WTC11 (cell line): ENCODE measurements at regions not wholly inside any gene's neighbourhood (a gene's known extent, or its start where the extent isn't known, plus 50 kb on each side); places are given as distances from the start of the nearest gene placed in this dataset.

Experiments
- ATAC-seq: fragments of 200-7000 bp; cut with Tn5 transposase; 2 replicates; pipeline ENCODE4 v1.10.0; 2021; ENCODE audit warnings: mild to moderate bottlenecking, moderate library complexity
- CTCF ChIA-PET: fragments of 300-600 bp; sonication (Branson Sonifier 250); formaldehyde crosslinking; loops from one replicate; lab custom pipeline; 2021; ENCODE audit warnings: antibody characterized with exemption; lab: Charles Lee
- POLR2A ChIA-PET: fragments of 350-600 bp; sonication (Branson Sonifier 250); formaldehyde crosslinking; loops from one replicate; lab custom pipeline; 2021; ENCODE audit warnings: antibody characterized with exemption; lab: Charles Lee
- DNase-seq: peaks from one replicate; pipeline ENCODE4 v3.0.0; 2021; ENCODE audit warnings: low spot score
- H3K27ac Mint-ChIP-seq: 2 replicates; pipeline ENCODE4 v1.8.0; 2021; ENCODE audit warnings: mixed read lengths
- H3K27me3 Mint-ChIP-seq: 2 replicates; pipeline ENCODE4 v1.8.0; 2021; ENCODE audit warnings: low read depth, mild to moderate bottlenecking, moderate library complexity, mixed read lengths
- H3K36me3 Mint-ChIP-seq: 2 replicates; pipeline ENCODE4 v1.8.0; 2021; ENCODE audit warnings: mixed read lengths
- H3K4me1 Mint-ChIP-seq: 2 replicates; pipeline ENCODE4 v1.8.0; 2022; ENCODE audit warnings: mixed read lengths
- H3K4me3 Mint-ChIP-seq: 2 replicates; pipeline ENCODE4 v1.8.0; 2021; ENCODE audit warnings: mild to moderate bottlenecking, moderate library complexity, mixed read lengths
- H3K9me3 Mint-ChIP-seq: 2 replicates; pipeline ENCODE4 v1.8.0; 2021; ENCODE audit warnings: mixed read lengths
- CDX4 ChIP-seq: fragments of 250-450 bp; sonication (Bioruptor Pico); IDR thresholded peaks from 2 replicates; pipeline ENCODE4 v1.9.0; 2021; ENCODE audit warnings: moderate library complexity, mild to moderate bottlenecking, inconsistent platforms, borderline replicate concordance
- CREB1 ChIP-seq: sonication (generic); formaldehyde crosslinking; IDR thresholded peaks from 2 replicates; pipeline ENCODE4 v1.8.0; 2023; ENCODE audit warnings: mild to moderate bottlenecking, missing genetic modification reagents
- CTCF ChIP-seq: fragments of 200-600 bp; IDR thresholded peaks from 2 replicates; pipeline ENCODE4 v1.8.0; 2022; ENCODE audit warnings: antibody characterized with exemption
- ERG ChIP-seq: fragments of 250-450 bp; sonication (Bioruptor Pico); IDR thresholded peaks from 2 replicates; pipeline ENCODE4 v1.8.0; 2021; ENCODE audit warnings: mild to moderate bottlenecking
- GRHL2 ChIP-seq: fragments of 250-450 bp; sonication (Bioruptor Pico); IDR thresholded peaks from 2 replicates; pipeline ENCODE4 v1.8.0; 2022; ENCODE audit warnings: mild to moderate bottlenecking, moderate library complexity; ENCODE audit not compliant: insufficient replicate concordance, severe bottlenecking
- HMGA2 ChIP-seq: fragments of 250-450 bp; sonication (Bioruptor Pico); IDR thresholded peaks from 2 replicates; pipeline ENCODE4 v1.4.0; 2021; ENCODE audit warnings: mild to moderate bottlenecking, moderate library complexity
- KAT7 ChIP-seq: sonication (generic); formaldehyde crosslinking; IDR thresholded peaks from 2 replicates; pipeline ENCODE4 v1.8.1; 2023; ENCODE audit warnings: missing genetic modification reagents, mild to moderate bottlenecking, borderline replicate concordance
- NFE2L1 ChIP-seq: sonication (generic); formaldehyde crosslinking; IDR thresholded peaks from 2 replicates; pipeline ENCODE4 v1.8.1; 2023; ENCODE audit warnings: missing genetic modification reagents
- NR2C2 ChIP-seq: sonication (generic); formaldehyde crosslinking; IDR thresholded peaks from 2 replicates; pipeline ENCODE4 v1.8.0; 2022; ENCODE audit warnings: mild to moderate bottlenecking, missing genetic modification reagents
- NR3C1 ChIP-seq: sonication (generic); formaldehyde crosslinking; conservative IDR thresholded peaks from 2 replicates; pipeline ENCODE4 v1.8.1; 2023; ENCODE audit warnings: low read depth, mild to moderate bottlenecking, missing genetic modification reagents
- PREB ChIP-seq: sonication (generic); formaldehyde crosslinking; IDR thresholded peaks from 2 replicates; pipeline ENCODE4 v1.8.1; 2022; ENCODE audit warnings: mild to moderate bottlenecking, missing genetic modification reagents, moderate library complexity, borderline replicate concordance
- SMAD4 ChIP-seq: sonication (generic); formaldehyde crosslinking; IDR thresholded peaks from 2 replicates; pipeline ENCODE4 v1.8.0; 2022; ENCODE audit warnings: mild to moderate bottlenecking, missing genetic modification reagents
- TEAD1 ChIP-seq: sonication (generic); formaldehyde crosslinking; IDR thresholded peaks from 2 replicates; pipeline ENCODE4 v1.8.0; 2022; ENCODE audit warnings: mild to moderate bottlenecking, missing genetic modification reagents
- TEAD4 ChIP-seq: sonication (generic); formaldehyde crosslinking; IDR thresholded peaks from 2 replicates; pipeline ENCODE4 v1.8.0; 2022; ENCODE audit warnings: mild to moderate bottlenecking, missing genetic modification reagents
- TP53 ChIP-seq: sonication (generic); formaldehyde crosslinking; IDR thresholded peaks from 2 replicates; pipeline ENCODE4 v1.8.1; 2023; ENCODE audit warnings: mild to moderate bottlenecking, missing genetic modification reagents
- USF1 ChIP-seq: sonication (generic); formaldehyde crosslinking; IDR thresholded peaks from 2 replicates; pipeline ENCODE4 v1.8.0; 2022; ENCODE audit warnings: mild to moderate bottlenecking, missing genetic modification reagents
- USF2 ChIP-seq: sonication (generic); formaldehyde crosslinking; IDR thresholded peaks from 2 replicates; pipeline ENCODE4 v1.8.1; 2023; ENCODE audit warnings: mild to moderate bottlenecking, missing genetic modification reagents, moderate library complexity
- ZNF138 ChIP-seq: sonication (generic); formaldehyde crosslinking; conservative IDR thresholded peaks from 2 replicates; pipeline ENCODE4 v1.8.1; 2022; ENCODE audit warnings: mild to moderate bottlenecking, moderate library complexity, missing genetic modification reagents
- ZNF281 ChIP-seq: sonication (generic); formaldehyde crosslinking; IDR thresholded peaks from 2 replicates; pipeline ENCODE4 v1.8.0; 2023; ENCODE audit warnings: mild to moderate bottlenecking, missing genetic modification reagents
- ZNF416 ChIP-seq: fragments of 250-450 bp; sonication (Bioruptor Pico); IDR thresholded peaks from 2 replicates; pipeline ENCODE4 v1.9.0; 2021; ENCODE audit warnings: mild to moderate bottlenecking, inconsistent platforms
- ZNF671 ChIP-seq: fragments of 250-450 bp; sonication (Bioruptor Pico); IDR thresholded peaks from 2 replicates; pipeline ENCODE4 v1.8.0; 2021; ENCODE audit warnings: mild to moderate bottlenecking

GRCh38 chr2:217501887-217502286 lies 500.9 kb downstream of the TNS1 start (continued):
- TF ChIP-seq SMAD4 (CRISPR knock-in tag) (no peak), NFE2L1 (no peak), ZNF671 (CRISPR knock-in tag) (no peak), USF1 (CRISPR knock-in tag) (no peak), TEAD4 (CRISPR knock-in tag) (no peak), KAT7 (CRISPR knock-in tag) (no peak), NR3C1 (CRISPR knock-in tag) (no peak), ZNF281 (no peak), CREB1 (CRISPR knock-in tag) (no peak), ERG (CRISPR knock-in tag) (no peak), CDX4 (CRISPR knock-in tag) (no peak)

- H3K4me1 Mint-ChIP-seq, result peaks cover 3% of the 10 kb centered on the region; the same call in 1 of the 2 replicates
- ChIA-PET POLR2A (no interaction called here), CTCF (no interaction called here)
- H3K27ac Mint-ChIP-seq, result no peak overlapping the region
- ATAC-seq (no peak), DNase-seq (no peak)
- TF ChIP-seq ZNF138 (CRISPR knock-in tag), result no peak
- no peak for TF ChIP-seq PREB (CRISPR knock-in tag)
- TF ChIP-seq TEAD1 (CRISPR knock-in tag), result no peak
- TF ChIP-seq GRHL2 (CRISPR knock-in tag), result no peak
- TF ChIP-seq ZNF416 (CRISPR knock-in tag), result no peak
- peaks cover 10% of the 10 kb centered on the region for H3K9me3 Mint-ChIP-seq
- no peak overlapping the region for H3K4me3 Mint-ChIP-seq
- no peaks in the 10 kb centered on the region for H3K27me3 Mint-ChIP-seq
- H3K36me3 Mint-ChIP-seq, result no peaks in the 10 kb centered on the region
These were observed 504.9 kb downstream of the TNS1 start for GRCh38 chr2:217497843-217498377.

GRCh38 chr2:217494557-217494956 lies 508.2 kb downstream of the TNS1 start:
- no peak for ATAC-seq
- Mint-ChIP-seq H3K36me3 (no peaks in the 10 kb centered on the region), H3K9me3 (peaks cover 10% of the 10 kb centered on the region), H3K27ac (no peak overlapping the region), H3K4me3 (no peak overlapping the region), H3K4me1 (0 out of 2 replicates have a peak, but pooled peaks cover 2% of the 10 kb centered on the region), H3K27me3 (no peaks in the 10 kb centered on the region; the same call in 1 of the 2 replicates)
- CTCF ChIA-PET, result no interaction called here
- no peak for TF ChIP-seq TP53 (CRISPR knock-in tag)
- no peak for TF ChIP-seq NR2C2
- TF ChIP-seq CTCF, result no peak
- TF ChIP-seq HMGA2, result no peak
- no peak for TF ChIP-seq USF2
- no peak for DNase-seq
- POLR2A ChIA-PET, result no interaction called here
